ENCODE measurements at regions not wholly inside any gene's neighbourhood (a gene's known extent, or its start where the extent isn't known, plus 50 kb on each side); places are given as distances from the start of the nearest gene placed in this dataset.

DNA sequence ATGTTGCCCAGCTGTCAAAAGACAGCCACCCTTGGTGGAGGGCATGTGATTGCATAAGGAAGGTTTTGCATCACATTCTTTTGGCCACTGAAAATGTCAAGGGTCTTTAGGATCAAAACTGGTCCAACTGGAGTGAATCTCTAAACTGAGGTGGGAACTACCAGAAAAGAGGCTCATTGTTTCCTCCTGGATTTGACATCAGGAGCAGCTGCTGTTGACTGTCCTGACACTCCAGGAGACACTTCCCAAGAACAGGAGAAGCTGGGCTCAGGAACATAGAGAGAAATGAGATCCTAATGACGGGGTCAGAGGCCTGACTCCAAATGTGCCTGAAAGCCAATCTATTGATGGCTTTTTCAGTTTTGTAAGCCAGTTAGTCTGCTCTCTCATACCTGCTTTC lies 105.3 kb upstream of the LRIG1 start:
- H3K9me3 ChIP-seq (ENCODE audit: insufficient read depth in 2 of 2, low read depth in 1 of 2, low read length in 1 of 2): no peaks in the 10 kb centered on the region
- no peak overlapping the region for H2AFZ ChIP-seq (ENCODE audit: low read length)
- H3K4me2 ChIP-seq (ENCODE audit: insufficient read depth in 1 of 2, low read depth in 2 of 2, low read length in 2 of 2): no peak overlapping the region
- TF ChIP-seq POU5F1 (IDR thresholded peaks at IDR 0.05; ENCODE audit: low read depth, low read length) (no peak), EGR1 (IDR thresholded peaks at IDR 0.05; ENCODE audit: borderline replicate concordance, low read depth, low read length) (no peak), MAX (IDR thresholded peaks at IDR 0.05) (no peak), RNF2 (IDR thresholded peaks at IDR 0.05; ENCODE audit: borderline replicate concordance, low read depth, low read length, missing control alignments, poor library complexity, severe bottlenecking) (no peak), CBX8 (IDR thresholded peaks at IDR 0.05; ENCODE audit: borderline replicate concordance, low read depth, low read length) (no peak), JUND (IDR thresholded peaks at IDR 0.05; ENCODE audit: low read length) (no peak)
- H3K14ac ChIP-seq (ENCODE audit: insufficient read length): no peak overlapping the region
- CTCF ChIA-PET (ENCODE audit: partially characterized antibody): interaction anchor here (1.6 kb wide), 1 partner anchor 120 kb away, joined by 3 read pairs; no protein-coding TSS in a partner anchor
- no peak overlapping the region for H2BK5ac ChIP-seq (ENCODE audit: low read depth, low read length)
- no peak overlapping the region for H2BK20ac ChIP-seq (ENCODE audit: low read length)
- no peak overlapping the region for H2BK120ac ChIP-seq (replicated peaks; ENCODE audit: low read depth, low read length)
- no peak overlapping the region for H3K23ac ChIP-seq (ENCODE audit: insufficient read length)
- 94% methylated on average over 1 of the region's 1 CpG; no CpG with 5 or more reads in 1 of the 2 experiments for WGBS, 2 experiments (ENCODE audit: extremely low coverage in 1 of 2, insufficient coverage in 1 of 2, insufficient read length in 1 of 2, insufficient replicate concordance in 2 of 2, low coverage in 1 of 2, low lambda C conversion rate in 2 of 2, missing lambda C conversion rate in 1 of 2)
- H3K4me3 ChIP-seq (ENCODE audit: extremely low read depth in 1 of 4, insufficient read depth in 2 of 4, low read depth in 3 of 4, low read length in 4 of 4): no peak overlapping the region
- no peak overlapping the region for H3K9ac ChIP-seq (replicated peaks in 1 of 4; ENCODE audit: extremely low read depth in 1 of 4, low read depth in 3 of 4, low read length in 3 of 4)
- H4K91ac ChIP-seq (replicated peaks; ENCODE audit: insufficient read length, low read length): no peak overlapping the region
- no peaks in the 10 kb centered on the region for H4K20me1 ChIP-seq (replicated peaks in 1 of 2; ENCODE audit: control insufficient read depth in 1 of 2, insufficient read depth in 2 of 2, low read length in 2 of 2)
- H2AK5ac ChIP-seq (ENCODE audit: low read depth, low read length): no peak overlapping the region
- H3K18ac ChIP-seq (ENCODE audit: extremely low read depth, low read length): no peak overlapping the region
- H2BK15ac ChIP-seq (ENCODE audit: low read length): no peak overlapping the region
- FAIRE-seq: no peak
- no peak overlapping the region for H3K4ac ChIP-seq (replicated peaks; ENCODE audit: insufficient read length, low read depth, low read length)
- H3K56ac ChIP-seq (replicated peaks; ENCODE audit: insufficient read length, low read depth, low read length): no peak overlapping the region
- peak overlapping the region; percentile 34; the same call in 1 of the 2 replicates for H3K27ac ChIP-seq (ENCODE audit: low read depth, low read length)
- no peak overlapping the region for H4K5ac ChIP-seq (ENCODE audit: insufficient read length, low read depth, low read length)
- POLR2A ChIA-PET (ENCODE audit: partially characterized antibody): interaction anchor here (0.8 kb wide), 1 partner anchor 13 kb away, joined by 3 read pairs; no protein-coding TSS in a partner anchor
- no peaks in the 10 kb centered on the region for H3K27me3 ChIP-seq (replicated peaks in 1 of 4; ENCODE audit: control insufficient read depth in 3 of 4, extremely low read depth in 1 of 4, insufficient read depth in 3 of 4, low read length in 3 of 4)
- no peaks in the 10 kb centered on the region for H3K79me2 ChIP-seq (ENCODE audit: control insufficient read depth in 1 of 2, insufficient read depth in 2 of 2, low read length in 2 of 2)
- H3K36me3 ChIP-seq (ENCODE audit: control insufficient read depth in 2 of 4, insufficient read depth in 4 of 4, low read length in 3 of 4): no peaks in the 10 kb centered on the region
- H3K4me1 ChIP-seq (replicated peaks in 1 of 4; ENCODE audit: control insufficient read depth in 3 of 4, insufficient read depth in 4 of 4, low read length in 3 of 4): peaks cover 6 to 21% (median 13%) of the 10 kb centered on the region in 4 experiments; a peak in 6 of 7 replicates
- no peak for DNase-seq (ENCODE audit: low read depth in 1 of 2, low spot score in 2 of 2)
- H2BK12ac ChIP-seq (ENCODE audit: low read depth, low read length): no peak overlapping the region
- no peak overlapping the region for H4K8ac ChIP-seq (ENCODE audit: extremely low read depth, insufficient read depth, low read length)
- no peaks in the 10 kb centered on the region for H3K79me1 ChIP-seq (ENCODE audit: low read depth, low read length)
- no peaks in the 10 kb centered on the region for H3K23me2 ChIP-seq (ENCODE audit: low read depth, low read length)

Data from H1 (cell line).